DND-41 (cell line): ENCODE measurements at regions not wholly inside any gene's neighbourhood (a gene's known extent, or its start where the extent isn't known, plus 50 kb on each side); places are given as distances from the start of the nearest gene placed in this dataset.

Source experiments
- CTCF ChIP-seq: IDR thresholded peaks from 2 replicates; pipeline ENCODE4 v1.5.1; 2012; ENCODE audit warnings: borderline replicate concordance, low read length, moderate library complexity, mild to moderate bottlenecking; ENCODE audit not compliant: poor library complexity, severe bottlenecking; ENCODE audit errors: extremely low read depth
- EZH2 ChIP-seq: IDR thresholded peaks from 3 replicates; pipeline ENCODE4 v1.6.1; 2012; ENCODE audit warnings: borderline replicate concordance, low read depth, mild to moderate bottlenecking, moderate library complexity, low read length, inconsistent platforms; ENCODE audit not compliant: severe bottlenecking

- TF ChIP-seq CTCF (no peak), EZH2 (no peak)
Observed at GRCh38 chrX:131397891-131398290, 108.8 kb upstream of the IGSF1 start.
